Stimulated activated CD8-positive, alpha-beta memory T cell treated with anti-CD3 and anti-CD28 coated beads, Interleukin-4, amount 100 ng/mL, for 24 hours (primary cell): ENCODE measurements at regions not wholly inside any gene's neighbourhood (a gene's known extent, or its start where the extent isn't known, plus 50 kb on each side); places are given as distances from the start of the nearest gene placed in this dataset.
"Not testable (repeated sequence)": the region's sequence is repeated elsewhere in the genome, so short reads cannot be mapped to it uniquely, and the experiment has no call there.

Experiments used
- DNase-seq: peaks from one replicate; pipeline ENCODE4 v3.0.0-alpha.2; 2020; ENCODE audit warnings: low read depth

- no peak for DNase-seq
Observed at GRCh38 chr4:66273110-66273509, 602.8 kb upstream of the EPHA5 start.

DNA sequence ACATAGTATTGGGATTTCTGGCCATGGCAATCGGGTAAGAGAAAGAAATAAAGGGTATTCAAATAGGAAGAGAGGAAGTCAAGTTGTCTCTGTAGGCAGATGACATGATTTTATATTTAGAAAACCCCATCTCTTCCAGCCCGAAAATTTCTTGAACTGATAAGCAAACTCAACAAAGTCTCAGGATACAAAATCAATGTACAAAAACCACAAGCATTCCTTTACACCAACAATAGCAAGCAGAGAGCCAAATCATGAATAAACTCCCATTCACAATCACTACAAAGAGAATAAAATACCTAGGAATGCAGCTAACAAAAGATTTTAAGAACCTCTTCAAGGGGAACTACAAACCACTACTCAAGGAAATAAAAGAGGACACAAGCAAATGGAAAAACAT is 600.1 kb upstream of the EPHA5 start:
- DNase-seq = not testable (repeated sequence)

- DNase-seq = not testable (repeated sequence)
Observed at GRCh38 chr4:66266554-66266953, 596.3 kb upstream of the EPHA5 start.

DNA sequence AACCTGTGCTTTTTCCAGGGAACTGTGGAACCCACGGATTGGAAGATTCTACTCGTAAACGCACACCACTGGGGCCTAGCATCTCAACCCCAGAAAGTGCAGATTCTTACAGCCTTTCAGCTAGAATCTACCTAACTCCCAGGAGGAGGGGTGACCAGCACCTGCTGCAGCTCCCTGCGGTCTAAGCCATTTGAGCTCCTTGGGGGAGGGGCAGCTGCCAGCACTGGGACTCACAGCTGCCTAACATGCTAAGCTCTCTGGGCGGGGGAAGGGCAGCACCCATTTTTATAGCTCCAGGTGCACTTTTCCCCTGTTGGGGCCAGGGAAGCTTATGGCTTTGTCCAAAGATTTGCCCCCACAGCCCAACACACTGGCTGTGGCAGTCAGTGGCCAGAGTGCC is 595.7 kb upstream of the EPHA5 start:
- no peak for DNase-seq

DNA sequence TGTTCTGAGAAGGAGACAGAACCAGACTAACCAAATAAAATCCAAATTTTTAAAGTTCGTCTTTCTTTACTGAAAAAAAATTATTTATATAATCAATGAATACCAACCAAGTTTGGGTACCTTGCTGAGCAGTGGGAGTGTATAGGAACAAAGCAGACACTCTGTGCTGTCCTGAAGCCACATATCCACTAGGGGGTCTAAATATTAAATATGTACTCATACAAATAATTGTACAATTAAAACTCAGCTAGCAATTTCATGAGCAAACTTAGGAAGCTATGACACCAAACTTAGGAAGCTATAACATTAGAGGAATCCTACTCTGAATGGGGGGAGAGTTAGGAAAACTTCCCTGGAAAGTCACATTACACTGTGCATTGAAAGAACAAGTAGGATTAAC is 582.0 kb upstream of the EPHA5 start:
- no peak for DNase-seq

- DNase-seq = no peak
Observed at GRCh38 chr4:66246643-66247042, 576.4 kb upstream of the EPHA5 start.

GRCh38 chr4:66235876-66236275 is 565.6 kb upstream of the EPHA5 start:
- no peak for DNase-seq

DNA sequence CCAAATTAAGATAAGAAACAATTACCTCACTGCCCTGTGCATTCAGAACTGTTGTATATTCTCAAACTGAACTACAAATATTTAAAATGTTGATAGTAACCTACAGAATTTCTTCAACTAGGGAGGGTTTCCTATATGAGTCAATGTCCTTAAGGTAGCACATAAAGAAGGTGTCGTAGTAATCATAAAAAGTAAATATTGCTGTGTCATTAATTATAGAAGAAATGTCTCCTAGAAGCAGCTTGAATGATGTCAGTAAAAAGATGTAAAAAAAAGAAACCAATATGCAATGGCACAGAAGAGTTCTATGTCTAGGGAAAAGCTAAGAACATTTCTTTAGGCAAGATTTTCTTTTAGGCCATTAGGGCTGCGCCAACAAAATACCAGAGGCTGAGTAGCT is 559.6 kb upstream of the EPHA5 start:
- no peak for DNase-seq

- DNase-seq = no peak
Observed at GRCh38 chr4:66225539-66225938, 555.2 kb upstream of the EPHA5 start.

GRCh38 chr4:66223068-66223703 is 552.9 kb upstream of the EPHA5 start:
- DNase-seq = no peak

DNA sequence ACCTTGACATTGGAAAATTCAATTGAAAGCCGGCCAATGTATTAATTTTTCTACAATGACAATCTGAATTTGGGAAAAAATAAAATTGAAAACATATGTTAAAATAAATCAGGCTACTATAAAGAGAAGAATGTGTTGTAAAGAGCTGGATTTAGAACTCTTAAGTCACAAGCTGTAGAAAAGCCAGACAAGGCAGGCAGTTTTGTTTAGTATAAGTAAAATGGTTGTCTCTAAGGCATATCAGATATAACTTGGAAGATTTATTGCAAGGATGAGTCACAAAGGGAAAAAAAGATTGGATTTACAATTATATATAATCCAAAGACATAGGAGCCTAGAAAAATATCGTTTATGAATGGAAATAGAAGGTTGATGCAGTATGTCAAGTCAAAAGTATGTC is 549.1 kb upstream of the EPHA5 start:
- DNase-seq = no peak

GRCh38 chr4:66216252-66216651 is 546.0 kb upstream of the EPHA5 start:
- no peak for DNase-seq

DNA sequence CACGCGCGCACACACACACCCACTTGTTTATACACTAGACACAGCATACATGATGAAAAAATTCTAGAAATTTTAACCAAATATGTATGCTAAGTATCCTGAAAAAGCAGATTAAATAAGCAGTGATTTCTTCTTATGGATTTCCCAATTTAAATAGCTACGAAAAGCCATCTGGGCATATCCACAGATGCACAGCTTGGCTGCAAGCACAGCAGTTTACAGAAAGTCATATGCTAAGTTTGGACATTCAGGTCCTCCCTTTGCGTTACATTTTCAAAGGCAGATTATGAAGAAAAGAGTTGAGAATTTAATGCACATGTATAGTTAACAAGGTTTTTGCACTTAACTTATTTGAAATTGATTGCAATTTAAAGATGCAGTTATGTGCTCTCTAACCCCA is 542.2 kb upstream of the EPHA5 start:
- DNase-seq = no peak

DNA sequence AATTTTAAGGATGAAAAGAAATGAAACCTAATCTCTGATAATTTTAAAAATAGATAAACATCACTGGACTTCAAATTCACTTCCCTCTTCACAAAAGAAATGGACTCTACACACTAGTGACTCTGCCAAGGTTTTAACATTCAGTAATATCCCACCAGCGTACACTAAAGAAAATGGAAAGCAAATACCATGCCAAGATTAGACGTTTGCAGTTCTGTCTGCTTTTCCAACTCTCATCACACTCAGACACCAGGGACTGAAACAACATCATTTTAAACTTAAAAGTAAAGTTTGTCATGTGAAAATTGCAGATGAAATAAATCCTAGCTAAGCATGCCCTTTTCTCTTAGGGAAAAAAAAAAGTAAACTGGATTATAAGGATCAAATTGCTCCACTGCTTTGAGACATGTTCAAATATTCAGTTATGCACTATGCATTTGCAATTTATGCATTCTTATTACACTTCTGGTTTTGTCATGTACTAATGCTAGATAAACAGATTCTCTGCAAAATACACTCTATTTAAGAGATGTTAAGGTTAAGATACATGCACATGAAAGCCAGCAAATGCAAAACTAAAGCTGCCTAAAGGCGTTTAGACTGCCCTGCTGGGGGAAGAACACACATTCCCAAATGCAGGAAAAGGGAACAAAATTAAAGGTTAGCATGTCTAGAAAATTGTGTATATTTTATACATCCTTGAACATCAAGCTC is 534.4 kb upstream of the EPHA5 start:
- no peak for DNase-seq

GRCh38 chr4:66202870-66203269 is 532.6 kb upstream of the EPHA5 start:
- DNase-seq = no peak

- no peak for DNase-seq
Observed at GRCh38 chr4:66197451-66197850, 527.2 kb upstream of the EPHA5 start.

GRCh38 chr4:66193487-66193886 is 523.2 kb upstream of the EPHA5 start:
- no peak for DNase-seq

GRCh38 chr4:66187175-66187720 is 517.0 kb upstream of the EPHA5 start:
- DNase-seq = no peak

DNA sequence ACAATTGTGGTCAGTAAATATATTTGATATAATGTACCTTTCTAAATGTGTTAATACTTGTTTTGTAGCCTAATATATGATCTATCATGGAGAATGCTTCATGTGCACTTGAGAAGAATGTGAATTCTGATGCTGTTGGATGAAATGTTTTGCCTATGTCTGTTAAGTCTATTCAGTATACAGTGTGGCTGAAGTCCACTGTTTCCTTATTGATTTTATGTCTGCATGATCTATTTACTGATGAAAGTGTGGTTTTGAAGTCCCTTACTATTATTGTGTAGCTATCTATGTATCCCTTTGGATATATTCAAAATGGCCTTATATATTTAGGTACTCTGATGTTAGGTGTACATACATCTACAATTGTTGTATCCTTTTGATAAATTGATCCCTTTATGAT is 515.8 kb upstream of the EPHA5 start:
- no peak for DNase-seq

DNA sequence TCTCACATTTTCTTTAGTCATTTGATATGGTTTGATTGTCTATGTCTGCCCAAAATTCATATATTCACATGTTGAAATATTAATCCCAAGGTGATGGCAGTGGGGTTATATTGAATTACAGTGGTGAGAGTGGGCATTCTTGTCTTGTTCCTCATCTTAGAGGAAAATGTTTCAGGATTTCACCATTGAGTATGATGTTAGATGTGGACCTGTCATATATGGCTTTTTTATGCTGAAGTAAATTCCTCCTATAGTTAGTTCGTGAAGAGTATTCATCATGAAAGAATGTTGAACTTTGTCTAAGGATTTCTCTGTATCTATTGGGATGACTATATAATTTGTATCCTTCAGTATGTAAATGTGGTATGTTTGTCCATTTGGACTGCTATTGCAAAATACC is 512.3 kb upstream of the EPHA5 start:
- no peak for DNase-seq

DNA sequence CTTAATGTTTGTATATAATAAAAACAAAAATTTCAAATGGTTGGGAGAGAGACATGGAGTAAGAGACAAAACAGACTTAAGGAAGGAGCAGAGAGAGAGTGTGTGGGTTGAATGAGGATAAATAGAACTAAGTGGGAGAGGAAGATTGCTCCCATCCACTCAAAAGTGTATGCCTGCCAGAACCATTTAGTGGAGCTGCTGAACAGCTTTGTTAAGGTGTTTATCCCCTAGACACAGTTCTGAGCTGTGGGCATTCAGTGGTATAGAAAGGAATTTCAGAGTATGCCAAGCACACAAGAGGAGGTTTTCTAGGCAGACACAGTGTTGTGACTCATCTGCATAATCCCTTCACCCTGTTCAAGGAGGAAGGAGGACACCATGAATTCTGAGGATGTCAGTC is 508.6 kb upstream of the EPHA5 start:
- DNase-seq = no peak

DNA sequence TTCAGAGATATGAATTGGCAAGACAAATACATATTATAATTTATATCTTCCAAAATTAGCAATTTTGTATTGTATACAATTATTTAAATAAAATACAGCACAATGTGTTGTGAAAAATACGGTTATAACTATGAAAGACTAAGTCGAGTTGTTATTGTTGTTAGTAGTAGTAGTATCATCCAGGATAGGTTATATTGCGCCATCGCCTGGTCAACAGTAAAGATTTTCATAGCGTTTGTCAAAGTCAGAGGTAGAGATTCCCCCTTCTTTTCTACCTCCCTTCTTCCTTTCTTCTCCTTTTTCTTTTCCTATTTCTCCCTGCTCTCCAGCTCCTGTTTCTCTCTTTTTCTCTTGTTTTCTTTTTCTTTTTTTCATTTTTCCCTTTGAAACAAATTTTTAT is 499.1 kb upstream of the EPHA5 start:
- no peak for DNase-seq

GRCh38 chr4:66164869-66165268 is 494.6 kb upstream of the EPHA5 start:
- no peak for DNase-seq

GRCh38 chr4:66160606-66161005 is 490.3 kb upstream of the EPHA5 start:
- DNase-seq = no peak
